Esophagus squamous epithelium (tissue), 4 donors: ENCODE measurements at regions not wholly inside any gene's neighbourhood (a gene's known extent, or its start where the extent isn't known, plus 50 kb on each side); places are given as distances from the start of the nearest gene placed in this dataset.

Experiments
- CTCF ChIP-seq, 6 experiments: fragments of 450-650 bp in 4 of 6; fragments of 200-600 bp in 2 of 6; sonication (generic) in 2 of 6; IDR thresholded peaks; one replicate each; pipeline ENCODE4 v1.5.1; 2016 to 2019; ENCODE audit warnings: antibody characterized with exemption in 6 of 6, mild to moderate bottlenecking in 4 of 6, moderate library complexity in 4 of 6
- POLR2A ChIP-seq, 4 donors: fragments of 450-650 bp; IDR thresholded peaks; one replicate each; pipeline ENCODE4 v1.6.1; 2017; ENCODE audit warnings: antibody characterized with exemption in 4 of 4, mild to moderate bottlenecking in 4 of 4, moderate library complexity in 3 of 4

- no peak for TF ChIP-seq POLR2A (IDR thresholded peaks at IDR 0.05)
- TF ChIP-seq CTCF (IDR thresholded peaks at IDR 0.05): no peak
Measured at GRCh38 chr1:184298440-184299405, 88.1 kb upstream of the C1orf21 start.
